DOHH2 (cell line): ENCODE measurements at regions not wholly inside any gene's neighbourhood (a gene's known extent, or its start where the extent isn't known, plus 50 kb on each side); places are given as distances from the start of the nearest gene placed in this dataset.

Experiments
- H3F3A ChIP-seq: fragments of 200-600 bp; sonication (generic), shearing (Covaris generic); 2 replicates; pipeline ENCODE4 v1.6.0; 2016; ENCODE audit warnings: antibody characterized with exemption, mild to moderate bottlenecking; ENCODE audit not compliant: control insufficient read depth, insufficient read depth
- H3K27ac ChIP-seq: fragments of 200-600 bp; sonication (generic); 2 replicates; pipeline ENCODE4 v1.5.1; 2014; ENCODE audit warnings: low read depth, mild to moderate bottlenecking, low read length, moderate library complexity
- H3K27me3 ChIP-seq: fragments of 200-600 bp; sonication (generic); 2 replicates; pipeline ENCODE4 v1.6.1; 2014; ENCODE audit warnings: mild to moderate bottlenecking, low read length, mixed read lengths; ENCODE audit not compliant: control insufficient read depth
- H3K36me3 ChIP-seq: fragments of 200-600 bp; sonication (generic); 2 replicates; pipeline ENCODE4 v1.6.1; 2014; ENCODE audit warnings: mild to moderate bottlenecking, low read length, moderate library complexity, mixed read lengths; ENCODE audit not compliant: control insufficient read depth
- H3K4me1 ChIP-seq: fragments of 200-600 bp; sonication (generic); 2 replicates; pipeline ENCODE4 v1.6.1; 2014; ENCODE audit warnings: mild to moderate bottlenecking, low read length, mixed read lengths; ENCODE audit not compliant: control insufficient read depth
- H3K4me2 ChIP-seq: fragments of 200-600 bp; sonication (generic); 2 replicates; pipeline ENCODE4 v1.6.0; 2014; ENCODE audit warnings: mild to moderate bottlenecking, low read length, moderate library complexity
- H3K4me3 ChIP-seq: fragments of 200-600 bp; sonication (generic); 2 replicates; pipeline ENCODE4 v1.5.1; 2014; ENCODE audit warnings: mild to moderate bottlenecking, low read length, mixed read lengths
- H3K79me2 ChIP-seq: fragments of 200-600 bp; sonication (generic); 2 replicates; pipeline ENCODE4 v1.6.1; 2014; ENCODE audit warnings: mild to moderate bottlenecking, low read length, mixed read lengths; ENCODE audit not compliant: control insufficient read depth
- H3K9me2 ChIP-seq: fragments of 200-600 bp; sonication (generic); replicated peaks from 2 replicates; pipeline ENCODE4 v1.6.1; 2014; ENCODE audit warnings: mild to moderate bottlenecking, low read length, mixed read lengths; ENCODE audit not compliant: control insufficient read depth
- H3K9me3 ChIP-seq: fragments of 200-600 bp; sonication (generic); 2 replicates; pipeline ENCODE4 v1.6.1; 2014; ENCODE audit warnings: antibody characterized with exemption, low read length, mixed read lengths; ENCODE audit not compliant: control insufficient read depth, insufficient read depth
- H4K20me1 ChIP-seq: fragments of 200-600 bp; sonication (generic); 2 replicates; pipeline ENCODE4 v1.6.0; 2014; ENCODE audit warnings: low read depth, mild to moderate bottlenecking, antibody characterized with exemption, low read length, moderate library complexity; ENCODE audit not compliant: control insufficient read depth, insufficient read depth
- CTCF ChIP-seq: fragments of 200-600 bp; sonication (generic); IDR thresholded peaks from one replicate; pipeline ENCODE4 v1.5.1; 2014; ENCODE audit warnings: antibody characterized with exemption, mild to moderate bottlenecking, low read depth, low read length; ENCODE audit not compliant: poor library complexity, severe bottlenecking
- EZH2phosphoT487 ChIP-seq: fragments of 200-600 bp; sonication (generic); IDR thresholded peaks from 2 replicates; pipeline ENCODE4 v1.6.1; 2017; ENCODE audit warnings: borderline replicate concordance, mild to moderate bottlenecking, antibody characterized with exemption, low read length, moderate library complexity, mixed read lengths

GRCh38 chr1:168957818-168958217, 148.7 kb upstream of the ATP1B1 start:
- H3K4me3 ChIP-seq, result no peak overlapping the region
- H3K4me1 ChIP-seq, result no peaks in the 10 kb centered on the region
- TF ChIP-seq CTCF, result no peak
- no peak for TF ChIP-seq EZH2phosphoT487
- no peaks in the 10 kb centered on the region for H3K27me3 ChIP-seq
- H4K20me1 ChIP-seq, result no peaks in the 10 kb centered on the region
- no peaks in the 10 kb centered on the region for H3K9me3 ChIP-seq
- H3K79me2 ChIP-seq, result no peaks in the 10 kb centered on the region
- no peaks in the 10 kb centered on the region for H3K36me3 ChIP-seq
- no peak overlapping the region for H3K27ac ChIP-seq
- H3F3A ChIP-seq, result no peaks in the 10 kb centered on the region
- no peaks in the 10 kb centered on the region for H3K9me2 ChIP-seq
- H3K4me2 ChIP-seq, result no peak overlapping the region

- Histone ChIP-seq H3K79me2 (no peaks in the 10 kb centered on the region), H3K4me2 (no peak overlapping the region), H3K4me3 (no peak overlapping the region), H3F3A (no peaks in the 10 kb centered on the region), H4K20me1 (no peaks in the 10 kb centered on the region), H3K27ac (no peak overlapping the region), H3K9me3 (no peaks in the 10 kb centered on the region), H3K4me1 (no peaks in the 10 kb centered on the region), H3K27me3 (no peaks in the 10 kb centered on the region), H3K9me2 (no peaks in the 10 kb centered on the region), H3K36me3 (no peaks in the 10 kb centered on the region)
- TF ChIP-seq EZH2phosphoT487 (no peak), CTCF (no peak)
Observed at GRCh38 chr1:168958562-168959289, 147.8 kb upstream of the ATP1B1 start.

GRCh38 chr1:168959382-168959781, 147.1 kb upstream of the ATP1B1 start:
- Histone ChIP-seq H3K27me3 (no peaks in the 10 kb centered on the region), H3K27ac (no peak overlapping the region), H3K4me1 (no peaks in the 10 kb centered on the region), H3K36me3 (no peaks in the 10 kb centered on the region), H3K9me3 (no peaks in the 10 kb centered on the region), H3K4me2 (no peak overlapping the region), H3F3A (no peaks in the 10 kb centered on the region), H4K20me1 (no peaks in the 10 kb centered on the region), H3K9me2 (no peaks in the 10 kb centered on the region), H3K4me3 (no peak overlapping the region), H3K79me2 (no peaks in the 10 kb centered on the region)
- TF ChIP-seq CTCF, result no peak
- no peak for TF ChIP-seq EZH2phosphoT487
